ENCODE measurements at regions not wholly inside any gene's neighbourhood (a gene's known extent, or its start where the extent isn't known, plus 50 kb on each side); places are given as distances from the start of the nearest gene placed in this dataset.

- no peak for DNase-seq (ENCODE audit: low spot score)
- CTCF ChIA-PET = interaction anchor here (0.9 kb wide), 1 partner anchor 8 kb away, joined by 3 read pairs; no protein-coding TSS in a partner anchor
- no peak for TF ChIP-seq NFATC4 (CRISPR knock-in tag; IDR thresholded peaks at IDR 0.05)
- no peak for TF ChIP-seq GABPB1 (CRISPR knock-in tag; IDR thresholded peaks at IDR 0.05)
- no peak for TF ChIP-seq ZNF396 (CRISPR knock-in tag; IDR thresholded peaks at IDR 0.05; ENCODE audit: borderline replicate concordance)
- TF ChIP-seq JUN (CRISPR knock-in tag; IDR thresholded peaks at IDR 0.05) = no peak
- TF ChIP-seq ELF4 (CRISPR knock-in tag; IDR thresholded peaks at IDR 0.05; ENCODE audit: low read depth) = no peak
- no peak for TF ChIP-seq PRRX2 (CRISPR knock-in tag; IDR thresholded peaks at IDR 0.05)
- TF ChIP-seq, protein P1, sequence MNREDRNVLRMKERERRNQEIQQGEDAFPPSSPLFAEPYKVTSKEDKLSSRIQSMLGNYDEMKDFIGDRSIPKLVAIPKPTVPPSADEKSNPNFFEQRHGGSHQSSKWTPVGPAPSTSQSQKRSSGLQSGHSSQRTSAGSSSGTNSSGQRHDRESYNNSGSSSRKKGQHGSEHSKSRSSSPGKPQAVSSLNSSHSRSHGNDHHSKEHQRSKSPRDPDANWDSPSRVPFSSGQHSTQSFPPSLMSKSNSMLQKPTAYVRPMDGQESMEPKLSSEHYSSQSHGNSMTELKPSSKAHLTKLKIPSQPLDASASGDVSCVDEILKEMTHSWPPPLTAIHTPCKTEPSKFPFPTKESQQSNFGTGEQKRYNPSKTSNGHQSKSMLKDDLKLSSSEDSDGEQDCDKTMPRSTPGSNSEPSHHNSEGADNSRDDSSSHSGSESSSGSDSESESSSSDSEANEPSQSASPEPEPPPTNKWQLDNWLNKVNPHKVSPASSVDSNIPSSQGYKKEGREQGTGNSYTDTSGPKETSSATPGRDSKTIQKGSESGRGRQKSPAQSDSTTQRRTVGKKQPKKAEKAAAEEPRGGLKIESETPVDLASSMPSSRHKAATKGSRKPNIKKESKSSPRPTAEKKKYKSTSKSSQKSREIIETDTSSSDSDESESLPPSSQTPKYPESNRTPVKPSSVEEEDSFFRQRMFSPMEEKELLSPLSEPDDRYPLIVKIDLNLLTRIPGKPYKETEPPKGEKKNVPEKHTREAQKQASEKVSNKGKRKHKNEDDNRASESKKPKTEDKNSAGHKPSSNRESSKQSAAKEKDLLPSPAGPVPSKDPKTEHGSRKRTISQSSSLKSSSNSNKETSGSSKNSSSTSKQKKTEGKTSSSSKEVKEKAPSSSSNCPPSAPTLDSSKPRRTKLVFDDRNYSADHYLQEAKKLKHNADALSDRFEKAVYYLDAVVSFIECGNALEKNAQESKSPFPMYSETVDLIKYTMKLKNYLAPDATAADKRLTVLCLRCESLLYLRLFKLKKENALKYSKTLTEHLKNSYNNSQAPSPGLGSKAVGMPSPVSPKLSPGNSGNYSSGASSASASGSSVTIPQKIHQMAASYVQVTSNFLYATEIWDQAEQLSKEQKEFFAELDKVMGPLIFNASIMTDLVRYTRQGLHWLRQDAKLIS (CRISPR knock-in tag; IDR thresholded peaks at IDR 0.05; ENCODE audit: borderline replicate concordance) = no peak
- TF ChIP-seq, protein P2, sequence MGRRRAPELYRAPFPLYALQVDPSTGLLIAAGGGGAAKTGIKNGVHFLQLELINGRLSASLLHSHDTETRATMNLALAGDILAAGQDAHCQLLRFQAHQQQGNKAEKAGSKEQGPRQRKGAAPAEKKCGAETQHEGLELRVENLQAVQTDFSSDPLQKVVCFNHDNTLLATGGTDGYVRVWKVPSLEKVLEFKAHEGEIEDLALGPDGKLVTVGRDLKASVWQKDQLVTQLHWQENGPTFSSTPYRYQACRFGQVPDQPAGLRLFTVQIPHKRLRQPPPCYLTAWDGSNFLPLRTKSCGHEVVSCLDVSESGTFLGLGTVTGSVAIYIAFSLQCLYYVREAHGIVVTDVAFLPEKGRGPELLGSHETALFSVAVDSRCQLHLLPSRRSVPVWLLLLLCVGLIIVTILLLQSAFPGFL (CRISPR knock-in tag; IDR thresholded peaks at IDR 0.05; ENCODE audit: borderline replicate concordance) = no peak
- TF ChIP-seq ZNF232 (CRISPR knock-in tag; IDR thresholded peaks at IDR 0.05) = no peak
- no peak for TF ChIP-seq GRHL2 (CRISPR knock-in tag; IDR thresholded peaks at IDR 0.05; ENCODE audit: insufficient replicate concordance, severe bottlenecking)
- TF ChIP-seq JAZF1 (CRISPR knock-in tag; IDR thresholded peaks at IDR 0.05) = no peak
- no peak for TF ChIP-seq SP1 (CRISPR knock-in tag; conservative IDR thresholded peaks at IDR 0.05)
- TF ChIP-seq ATF6 (CRISPR knock-in tag; IDR thresholded peaks at IDR 0.05) = no peak
- TF ChIP-seq IRF2 (CRISPR knock-in tag; IDR thresholded peaks at IDR 0.05; ENCODE audit: borderline replicate concordance, low read depth) = no peak
- TF ChIP-seq, protein P3, sequence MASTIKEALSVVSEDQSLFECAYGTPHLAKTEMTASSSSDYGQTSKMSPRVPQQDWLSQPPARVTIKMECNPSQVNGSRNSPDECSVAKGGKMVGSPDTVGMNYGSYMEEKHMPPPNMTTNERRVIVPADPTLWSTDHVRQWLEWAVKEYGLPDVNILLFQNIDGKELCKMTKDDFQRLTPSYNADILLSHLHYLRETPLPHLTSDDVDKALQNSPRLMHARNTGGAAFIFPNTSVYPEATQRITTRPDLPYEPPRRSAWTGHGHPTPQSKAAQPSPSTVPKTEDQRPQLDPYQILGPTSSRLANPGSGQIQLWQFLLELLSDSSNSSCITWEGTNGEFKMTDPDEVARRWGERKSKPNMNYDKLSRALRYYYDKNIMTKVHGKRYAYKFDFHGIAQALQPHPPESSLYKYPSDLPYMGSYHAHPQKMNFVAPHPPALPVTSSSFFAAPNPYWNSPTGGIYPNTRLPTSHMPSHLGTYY (CRISPR knock-in tag; IDR thresholded peaks at IDR 0.05) = no peak
- no peak for TF ChIP-seq ATF1 (CRISPR knock-in tag; IDR thresholded peaks at IDR 0.05)
- TF ChIP-seq ZNF425 (CRISPR knock-in tag; conservative IDR thresholded peaks at IDR 0.05) = no peak
- TF ChIP-seq SOX15 (CRISPR knock-in tag; IDR thresholded peaks at IDR 0.05) = no peak
- no peak for TF ChIP-seq ZNF219 (CRISPR knock-in tag; IDR thresholded peaks at IDR 0.05; ENCODE audit: borderline replicate concordance)
- TF ChIP-seq, protein P4, sequence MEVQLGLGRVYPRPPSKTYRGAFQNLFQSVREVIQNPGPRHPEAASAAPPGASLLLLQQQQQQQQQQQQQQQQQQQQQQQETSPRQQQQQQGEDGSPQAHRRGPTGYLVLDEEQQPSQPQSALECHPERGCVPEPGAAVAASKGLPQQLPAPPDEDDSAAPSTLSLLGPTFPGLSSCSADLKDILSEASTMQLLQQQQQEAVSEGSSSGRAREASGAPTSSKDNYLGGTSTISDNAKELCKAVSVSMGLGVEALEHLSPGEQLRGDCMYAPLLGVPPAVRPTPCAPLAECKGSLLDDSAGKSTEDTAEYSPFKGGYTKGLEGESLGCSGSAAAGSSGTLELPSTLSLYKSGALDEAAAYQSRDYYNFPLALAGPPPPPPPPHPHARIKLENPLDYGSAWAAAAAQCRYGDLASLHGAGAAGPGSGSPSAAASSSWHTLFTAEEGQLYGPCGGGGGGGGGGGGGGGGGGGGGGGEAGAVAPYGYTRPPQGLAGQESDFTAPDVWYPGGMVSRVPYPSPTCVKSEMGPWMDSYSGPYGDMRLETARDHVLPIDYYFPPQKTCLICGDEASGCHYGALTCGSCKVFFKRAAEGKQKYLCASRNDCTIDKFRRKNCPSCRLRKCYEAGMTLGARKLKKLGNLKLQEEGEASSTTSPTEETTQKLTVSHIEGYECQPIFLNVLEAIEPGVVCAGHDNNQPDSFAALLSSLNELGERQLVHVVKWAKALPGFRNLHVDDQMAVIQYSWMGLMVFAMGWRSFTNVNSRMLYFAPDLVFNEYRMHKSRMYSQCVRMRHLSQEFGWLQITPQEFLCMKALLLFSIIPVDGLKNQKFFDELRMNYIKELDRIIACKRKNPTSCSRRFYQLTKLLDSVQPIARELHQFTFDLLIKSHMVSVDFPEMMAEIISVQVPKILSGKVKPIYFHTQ (CRISPR knock-in tag; IDR thresholded peaks at IDR 0.05) = no peak
- Mint-ChIP-seq H3K4me3 (no peak overlapping the region), H3K27me3 (ENCODE audit: low read depth) (peaks cover 3% of the 10 kb centered on the region; the same call in 1 of the 2 replicates), H3K9me3 (peaks cover 5% of the 10 kb centered on the region), H3K27ac (no peak overlapping the region), H3K4me1 (peaks cover 2% of the 10 kb centered on the region; the same call in 1 of the 2 replicates), H3K36me3 (no peaks in the 10 kb centered on the region)
- POLR2A ChIA-PET = no interaction called here
- ATAC-seq = no peak
These were observed 321.6 kb downstream of the LMO4 start for GRCh38 chr1:87650306-87650705.
